GM21825 (cell line): ENCODE measurements at regions not wholly inside any gene's neighbourhood (a gene's known extent, or its start where the extent isn't known, plus 50 kb on each side); places are given as distances from the start of the nearest gene placed in this dataset.

Experiments
- ATAC-seq: cut with Tn5 transposase; IDR thresholded peaks from one replicate; pipeline ENCODE4 v1.9.1; 2021; ENCODE audit warnings: mild to moderate bottlenecking, moderate library complexity; ENCODE audit not compliant: unreplicated experiment

DNA sequence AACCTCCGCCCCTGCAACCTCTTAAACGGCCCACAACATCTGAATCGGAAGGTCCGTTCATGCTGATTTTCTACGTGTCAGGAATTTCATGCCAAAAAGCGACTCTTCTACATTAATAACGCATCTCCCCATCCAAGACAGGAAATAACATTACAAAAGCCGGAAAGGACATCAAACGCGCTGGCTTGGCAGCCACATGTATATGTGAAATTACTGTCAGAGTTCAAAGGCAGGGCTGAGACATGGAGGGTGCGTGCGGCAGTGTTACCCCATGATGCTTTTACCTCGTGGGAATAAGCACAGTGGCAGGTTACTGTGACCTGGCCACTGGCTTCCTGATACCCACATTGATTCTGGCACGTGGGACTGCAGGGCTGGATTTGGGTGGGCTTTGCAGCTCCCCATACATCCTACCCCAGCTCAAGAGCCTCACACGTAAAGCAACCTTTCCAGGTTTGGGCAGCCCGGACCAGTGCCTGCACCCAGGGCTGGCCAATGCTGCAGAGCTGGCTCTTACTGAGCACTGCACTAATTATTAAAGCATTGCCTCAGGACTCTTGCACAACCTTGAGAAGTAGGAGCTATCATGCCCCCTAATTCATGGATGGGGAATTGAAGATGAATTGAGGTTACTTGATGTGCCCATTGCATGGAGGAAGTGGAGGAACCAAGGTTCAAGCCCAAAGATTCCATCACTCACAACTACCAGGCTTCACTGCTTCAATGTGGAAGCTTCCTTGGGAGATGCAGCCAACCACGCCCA, 120.6 kb upstream of the FOXF1 start:
- ATAC-seq, result no peak

DNA sequence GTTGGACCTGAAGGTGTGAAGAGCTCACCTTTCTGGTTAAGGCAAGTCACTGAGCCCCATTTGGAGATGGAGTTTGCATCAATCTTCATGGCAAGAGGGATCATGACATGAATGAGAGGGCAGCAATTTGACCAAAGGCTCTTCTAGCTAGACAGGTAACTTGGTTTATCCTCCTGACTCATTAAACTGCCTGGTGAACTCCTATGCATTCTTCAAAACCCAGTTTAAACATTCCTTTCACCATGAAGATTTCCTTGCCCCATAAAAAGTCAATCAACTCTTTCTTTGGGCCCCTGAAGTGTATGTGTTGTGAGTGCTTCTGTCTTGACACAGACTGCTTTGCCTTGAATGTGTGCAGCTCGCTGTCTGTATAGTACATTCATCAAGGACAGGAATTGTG, 120.0 kb upstream of the FOXF1 start:
- no peak for ATAC-seq

DNA sequence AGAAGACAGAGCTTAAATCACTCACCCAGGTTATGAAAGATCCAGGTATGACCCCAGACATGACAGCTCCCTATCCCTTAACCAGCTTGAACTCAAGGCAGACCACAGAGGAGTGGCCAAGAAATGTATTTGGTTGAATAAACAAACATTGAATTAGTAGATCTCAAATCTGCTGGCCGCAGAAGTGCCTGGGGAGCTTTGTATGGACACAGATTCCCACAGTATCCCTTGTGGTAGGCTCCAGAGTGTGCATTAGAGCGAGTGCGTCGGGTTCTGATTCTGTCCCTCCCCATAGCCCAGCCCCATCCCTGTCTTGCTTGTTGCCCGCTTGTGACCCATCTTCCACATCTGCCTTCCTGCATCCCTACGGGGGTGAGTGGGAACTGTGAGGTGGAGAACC, 118.8 kb upstream of the FOXF1 start:
- no peak for ATAC-seq

DNA sequence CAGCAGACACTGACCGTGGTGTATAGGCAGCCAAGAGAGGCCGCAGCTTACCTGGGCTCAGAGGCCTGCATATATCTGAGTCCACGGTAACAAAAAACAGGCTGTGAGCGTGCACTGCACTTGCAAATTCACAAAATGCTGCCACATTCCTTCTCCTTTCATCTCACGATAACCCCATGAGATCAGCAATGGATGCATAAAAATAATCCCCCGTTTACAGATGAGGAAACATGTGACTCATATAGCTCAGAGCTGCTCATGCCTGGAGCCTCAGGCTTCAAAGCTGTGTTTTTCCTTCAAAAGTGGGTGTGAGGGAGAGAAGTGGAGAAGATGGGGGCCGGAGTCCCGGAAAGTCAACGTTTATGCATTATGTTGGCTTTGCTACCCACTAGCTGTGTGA, 118.3 kb upstream of the FOXF1 start:
- no peak for ATAC-seq

DNA sequence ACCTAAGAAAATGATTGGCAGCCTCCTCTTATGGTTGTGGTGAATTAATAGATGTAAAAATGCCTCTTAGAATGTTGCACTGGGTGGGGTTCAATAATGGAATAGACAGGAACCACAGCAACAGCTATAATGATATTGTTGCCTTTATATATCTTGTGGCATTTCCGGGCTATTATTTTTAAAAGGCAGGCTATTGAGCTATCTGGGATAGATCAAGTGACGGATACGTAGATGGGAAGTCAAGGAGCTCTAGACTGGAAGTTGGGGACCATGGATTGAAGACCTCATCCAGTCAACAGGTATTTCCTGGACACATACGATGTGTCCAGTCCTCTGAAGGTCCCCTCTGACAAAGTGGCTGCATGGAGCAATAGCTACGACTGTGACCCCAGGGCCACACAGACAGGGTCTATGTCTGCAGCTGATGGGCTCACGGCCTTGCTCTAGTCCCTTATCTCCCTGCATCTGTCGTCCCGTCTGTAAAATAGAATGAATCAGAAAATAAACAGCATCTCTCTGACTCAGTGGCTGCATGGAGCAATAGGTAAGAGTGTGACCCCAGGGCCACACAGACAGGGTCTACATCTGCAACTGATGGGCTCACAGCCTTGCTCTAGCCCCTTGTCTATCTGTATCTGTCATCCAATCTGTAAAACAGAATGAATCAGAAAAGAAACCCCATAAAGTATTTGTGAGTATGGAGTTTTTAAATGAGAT, 117.7 kb upstream of the FOXF1 start:
- ATAC-seq, result no peak

DNA sequence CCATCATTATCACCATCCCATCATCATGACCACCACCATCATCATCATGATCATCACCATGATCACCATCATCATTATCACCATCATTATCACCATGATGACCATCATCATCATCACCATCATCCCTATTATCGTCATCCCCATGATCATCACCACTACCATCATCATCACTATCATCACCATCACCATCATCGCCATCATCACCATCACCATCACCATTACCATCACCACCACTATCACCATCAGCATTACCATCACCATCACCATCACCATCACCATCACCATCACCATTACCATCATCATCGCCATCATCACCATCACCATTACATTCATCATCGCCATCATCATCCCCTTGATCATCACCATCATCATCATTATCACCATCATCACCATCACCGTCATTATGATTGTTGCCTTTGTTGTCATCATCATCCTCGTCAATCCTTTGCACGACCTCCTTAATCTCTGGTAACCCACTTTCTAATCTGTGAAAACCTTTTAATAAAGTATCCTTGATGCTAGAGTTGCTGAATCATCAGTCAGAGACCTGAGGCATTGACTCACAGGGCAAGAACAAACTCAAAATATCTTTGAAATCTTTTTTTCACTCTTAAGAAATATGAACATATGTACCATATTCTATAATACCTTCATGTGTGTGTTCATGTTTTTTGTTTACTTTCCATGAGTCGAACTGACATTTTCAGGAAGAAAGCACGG, 116.3 kb upstream of the FOXF1 start:
- ATAC-seq, result no peak

DNA sequence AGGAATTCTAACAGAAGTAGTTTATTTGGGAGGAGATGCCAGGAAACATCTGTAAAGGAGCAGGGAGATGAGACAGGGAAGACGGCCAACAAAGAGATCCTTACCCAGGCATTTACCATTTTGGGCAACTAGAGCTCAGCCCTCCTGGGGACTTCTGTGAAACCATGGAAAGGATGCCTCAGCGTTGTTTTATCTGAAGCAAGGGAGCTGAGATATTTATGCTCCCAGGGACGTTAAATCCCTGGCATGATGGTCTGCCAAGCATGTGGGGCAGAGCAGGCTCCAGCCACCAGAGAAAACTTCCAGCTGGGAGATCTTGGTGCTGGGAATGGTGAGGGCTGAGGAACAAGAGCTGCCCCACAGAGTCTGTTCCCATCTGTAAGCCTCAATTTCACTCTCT, 114.8 kb upstream of the FOXF1 start:
- no peak for ATAC-seq

DNA sequence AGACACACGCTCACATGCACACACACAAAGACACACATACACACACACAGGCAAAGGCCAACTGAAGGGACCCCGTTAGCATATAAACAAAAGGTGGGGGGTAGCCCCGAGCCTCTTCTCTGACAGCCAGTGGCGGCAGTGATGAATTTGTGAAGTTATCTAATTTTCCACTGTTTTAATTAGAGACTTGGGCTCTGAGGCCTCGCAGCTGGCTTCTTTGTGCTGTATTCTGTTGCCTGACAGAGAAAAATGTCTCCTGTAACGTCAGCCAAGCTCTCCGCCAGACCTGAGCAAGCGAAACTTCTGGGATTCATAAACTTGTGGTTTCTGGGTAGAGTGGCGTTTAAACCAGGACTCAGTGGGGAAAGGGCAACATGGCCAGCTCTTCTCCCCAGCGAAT, 113.9 kb upstream of the FOXF1 start:
- no peak for ATAC-seq

DNA sequence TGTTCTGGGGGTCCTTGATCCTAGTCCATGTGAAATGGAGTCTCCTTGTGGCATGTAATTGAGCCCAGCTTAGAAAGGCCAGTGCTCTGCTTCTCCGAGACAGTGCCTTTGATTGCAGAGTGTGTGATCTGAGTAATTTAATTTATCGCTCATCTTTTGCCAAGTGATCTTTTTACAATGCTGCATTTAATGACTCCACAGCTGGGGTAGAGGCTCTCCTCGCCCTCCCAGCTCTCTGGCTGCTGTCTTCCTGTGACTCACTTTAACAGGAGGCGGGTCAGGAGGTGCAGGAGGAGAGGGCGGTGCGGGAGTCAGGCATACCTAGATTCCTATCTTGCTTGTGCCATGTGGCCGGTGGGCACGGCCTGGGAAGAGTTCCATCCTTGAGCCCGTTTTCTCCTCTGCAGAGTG, 113.4 kb upstream of the FOXF1 start:
- no peak for ATAC-seq

DNA sequence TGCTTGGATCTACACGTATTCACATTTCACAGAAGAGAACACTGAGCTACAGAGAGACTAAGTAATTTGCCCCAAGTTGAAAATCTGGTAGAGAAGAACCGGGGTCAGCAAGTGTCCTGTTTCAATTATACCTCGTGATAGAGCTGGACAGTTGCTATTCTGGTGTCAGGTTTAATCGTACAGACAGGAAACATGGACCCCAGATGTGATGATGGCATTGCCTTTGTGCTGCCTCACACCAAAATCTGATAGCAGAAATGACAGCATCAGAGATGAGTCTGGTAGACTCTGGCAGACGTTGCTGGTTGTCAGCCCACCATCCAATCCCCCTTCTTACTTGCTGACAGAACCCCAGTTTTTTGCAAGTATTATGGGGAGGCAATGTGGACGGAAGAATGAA, 112.1 kb upstream of the FOXF1 start:
- ATAC-seq, result no peak

DNA sequence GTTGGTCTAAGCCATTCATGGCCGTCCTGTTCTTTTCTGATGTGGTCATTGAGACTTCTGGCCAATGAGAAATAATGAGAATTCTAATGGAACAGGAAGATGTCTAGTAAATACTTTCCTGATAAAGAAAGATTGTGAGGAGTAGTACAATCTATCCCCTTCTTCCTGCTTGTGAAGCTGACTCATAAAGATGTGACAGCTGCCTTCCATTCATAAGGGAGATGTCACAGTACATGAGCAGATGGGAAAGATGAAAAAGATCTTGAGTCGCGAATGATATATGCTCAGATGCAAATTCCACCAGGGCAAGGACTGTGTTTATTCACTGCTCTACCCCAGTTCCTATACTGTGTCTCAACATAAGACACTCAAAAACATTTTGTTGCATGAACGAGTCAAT, 111.7 kb upstream of the FOXF1 start:
- no peak for ATAC-seq

DNA sequence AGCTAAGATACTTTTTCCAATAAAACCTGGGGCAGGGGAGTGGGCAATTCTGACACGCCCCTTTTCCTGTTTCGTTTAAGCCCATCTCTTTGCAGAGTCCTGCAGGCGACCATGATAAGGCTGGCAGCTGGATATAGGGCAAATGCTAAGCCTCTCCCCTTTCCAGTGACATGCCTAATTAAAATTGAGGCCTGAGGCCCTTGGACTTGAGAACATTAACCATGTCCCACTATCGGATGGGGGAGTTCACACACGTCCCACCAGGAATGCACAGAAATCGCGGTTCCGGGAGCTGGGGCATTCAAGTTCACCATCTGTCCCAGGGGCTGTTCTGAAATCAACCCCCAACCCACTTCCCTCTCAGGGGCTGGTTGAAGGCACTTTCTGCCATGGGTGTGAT, 109.2 kb upstream of the FOXF1 start:
- no peak for ATAC-seq

DNA sequence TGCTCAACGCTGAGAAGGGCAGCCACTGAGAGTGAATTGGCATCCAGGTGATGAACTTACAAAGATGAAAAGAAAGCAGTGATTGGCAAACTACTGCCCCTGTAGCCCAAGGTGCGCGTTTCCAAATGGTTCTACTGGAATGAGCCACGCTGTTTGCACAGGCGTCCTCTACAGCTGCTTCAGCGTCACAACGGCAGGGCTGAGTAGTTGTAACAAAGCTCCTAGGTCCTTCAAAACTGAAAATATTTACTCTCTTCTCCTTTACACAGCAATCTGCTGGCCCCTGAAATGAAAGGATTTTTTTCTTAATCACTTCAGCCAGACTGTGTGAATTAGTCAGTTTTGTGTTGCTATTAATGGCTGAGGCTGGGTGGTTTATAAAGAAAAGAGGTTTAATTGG, 107.2 kb upstream of the FOXF1 start:
- ATAC-seq, result no peak

DNA sequence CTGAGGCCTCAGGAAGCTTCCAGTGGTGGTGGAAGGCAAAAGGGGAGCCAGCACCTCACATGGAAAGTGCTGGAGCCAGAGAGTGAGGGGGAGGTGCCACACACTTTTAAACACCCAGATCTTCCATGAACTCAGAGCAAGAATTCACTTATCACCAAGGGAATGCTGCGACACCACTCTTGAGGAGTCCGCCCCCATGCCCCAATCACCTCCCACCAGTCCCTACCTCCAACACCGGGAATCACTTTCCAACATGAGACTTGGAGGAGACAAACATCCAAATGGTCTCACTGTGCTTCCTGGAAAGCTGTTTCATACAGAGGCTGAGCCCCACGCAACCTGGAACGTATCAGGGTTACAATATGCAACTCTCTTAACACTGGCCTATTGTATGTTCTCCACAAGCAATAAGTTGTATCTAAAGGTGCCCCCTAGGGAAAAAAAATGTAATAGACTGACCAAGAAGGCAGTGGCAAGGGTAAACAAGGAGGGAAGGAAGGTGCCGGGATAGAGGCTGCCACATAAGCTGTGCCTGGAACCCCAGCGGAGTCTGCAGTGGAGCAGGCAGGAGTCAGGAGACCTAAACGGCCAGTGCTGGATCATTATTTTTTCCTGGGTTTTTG, 106.7 kb upstream of the FOXF1 start:
- no peak for ATAC-seq

DNA sequence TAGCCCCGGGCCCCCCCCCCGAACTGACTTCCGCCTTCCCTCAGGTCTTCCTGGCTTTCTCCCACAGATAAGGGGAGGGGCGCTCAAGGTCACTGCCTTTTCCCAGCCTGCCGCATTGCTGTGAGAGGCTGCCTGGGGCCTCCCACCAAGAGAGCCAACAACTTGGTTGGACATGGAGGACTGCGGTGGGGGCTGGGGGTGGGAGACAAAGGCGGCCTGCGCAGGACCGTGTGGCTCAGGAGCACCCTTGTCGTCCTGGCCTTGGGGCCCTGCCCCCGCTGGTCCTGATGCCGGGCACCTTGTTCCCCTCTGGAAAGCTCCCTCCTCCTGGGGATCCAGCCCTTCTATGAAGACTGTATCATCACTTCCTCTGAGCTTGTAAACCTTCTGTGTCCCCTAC, 105.6 kb upstream of the FOXF1 start:
- no peak for ATAC-seq

DNA sequence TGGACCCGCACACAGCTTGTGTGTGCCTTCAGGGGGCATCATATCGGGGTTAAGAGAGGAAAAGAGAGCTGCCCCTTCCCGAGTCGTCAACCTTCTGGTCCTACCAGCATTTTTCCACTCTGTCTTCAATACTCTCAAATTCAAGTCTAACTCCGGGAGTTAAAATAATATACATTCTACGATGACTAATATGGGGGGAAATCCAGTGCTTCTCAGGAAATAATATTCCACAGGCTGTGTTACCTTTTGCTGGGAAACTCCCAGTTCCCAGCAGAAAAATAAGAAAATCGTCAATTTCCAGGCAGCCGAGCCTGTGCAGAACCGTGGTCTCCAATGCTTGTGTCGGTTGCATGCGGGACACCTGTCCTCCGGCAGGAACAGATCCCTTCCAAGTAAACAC, 105.0 kb upstream of the FOXF1 start:
- no peak for ATAC-seq

DNA sequence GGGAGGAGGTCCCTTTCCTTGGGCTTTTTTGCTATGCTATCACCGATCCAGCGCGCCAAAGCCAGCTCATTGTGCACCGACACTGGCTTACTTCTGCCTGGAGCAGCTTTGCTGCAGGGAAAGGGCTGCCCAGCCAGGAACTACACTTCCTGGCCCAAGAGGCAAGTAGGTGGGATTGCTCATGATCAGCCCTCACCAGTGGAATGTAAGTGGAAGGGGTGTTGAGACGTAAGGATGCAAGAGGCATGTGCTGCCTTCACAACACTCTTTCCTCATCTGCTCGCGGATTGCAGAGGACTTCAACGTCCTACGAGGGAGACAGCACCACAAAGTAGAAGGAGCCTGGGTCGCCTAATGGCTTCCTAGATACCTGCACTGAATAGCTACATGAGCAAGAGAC, 104.3 kb upstream of the FOXF1 start:
- ATAC-seq, result no peak

DNA sequence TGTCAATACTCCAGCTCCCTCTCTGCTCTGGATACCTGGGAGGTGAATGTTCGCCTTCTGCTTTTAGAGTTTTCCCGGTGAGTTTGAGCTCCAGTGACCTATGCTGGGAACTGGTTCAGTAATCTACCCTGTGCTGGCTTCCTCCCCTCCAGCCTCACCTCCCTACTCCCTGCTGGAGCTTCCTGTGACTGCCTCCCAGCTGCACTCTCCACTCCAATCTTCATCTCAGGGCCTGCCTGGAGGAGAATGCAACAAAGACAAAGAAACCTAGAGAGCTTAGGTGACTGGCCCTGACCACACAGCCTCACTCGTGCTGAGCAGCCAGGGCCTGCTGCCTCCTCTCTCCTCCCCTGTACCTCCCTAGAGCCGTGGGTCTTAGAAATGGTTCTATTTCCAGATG, 101.6 kb upstream of the FOXF1 start:
- ATAC-seq, result no peak

DNA sequence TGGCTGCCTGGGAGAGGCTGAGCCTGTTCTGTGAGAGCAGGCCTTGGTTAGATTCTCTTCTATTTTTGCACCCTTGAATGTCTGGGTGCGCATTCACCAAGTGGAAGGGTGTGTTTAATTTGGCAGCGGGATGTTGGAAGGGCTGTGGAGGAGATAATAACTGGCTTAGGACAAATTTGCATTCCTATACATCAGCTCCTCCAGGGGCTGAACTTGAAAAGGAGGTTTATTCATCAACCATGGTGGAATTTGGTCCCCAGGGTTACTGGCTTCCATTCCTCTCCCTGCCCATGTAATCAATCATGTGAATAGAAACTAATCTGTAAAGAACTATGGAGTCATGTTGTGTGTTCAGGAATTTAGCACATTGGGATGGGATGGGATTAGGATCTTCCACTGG, 100.2 kb upstream of the FOXF1 start:
- no peak for ATAC-seq

DNA sequence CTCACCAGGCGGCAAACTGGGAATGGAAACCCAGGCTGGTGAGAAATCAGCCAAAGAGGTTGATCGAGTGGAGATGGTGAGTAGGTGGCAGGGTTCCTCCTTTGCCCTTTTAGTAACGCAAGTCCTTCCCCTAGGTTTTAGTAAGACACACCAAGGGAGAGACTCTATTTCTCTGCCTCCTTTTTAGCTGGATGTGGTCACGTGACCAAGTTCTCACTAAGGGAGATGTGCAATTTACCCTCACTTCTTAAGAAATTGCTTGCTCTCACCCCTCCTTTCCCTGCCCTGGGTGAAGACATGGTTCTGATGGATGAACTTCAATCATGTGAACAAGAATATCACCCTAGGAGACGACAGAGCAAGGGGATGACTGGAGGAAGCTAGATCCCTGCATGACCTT, 99.8 kb upstream of the FOXF1 start:
- no peak for ATAC-seq

DNA sequence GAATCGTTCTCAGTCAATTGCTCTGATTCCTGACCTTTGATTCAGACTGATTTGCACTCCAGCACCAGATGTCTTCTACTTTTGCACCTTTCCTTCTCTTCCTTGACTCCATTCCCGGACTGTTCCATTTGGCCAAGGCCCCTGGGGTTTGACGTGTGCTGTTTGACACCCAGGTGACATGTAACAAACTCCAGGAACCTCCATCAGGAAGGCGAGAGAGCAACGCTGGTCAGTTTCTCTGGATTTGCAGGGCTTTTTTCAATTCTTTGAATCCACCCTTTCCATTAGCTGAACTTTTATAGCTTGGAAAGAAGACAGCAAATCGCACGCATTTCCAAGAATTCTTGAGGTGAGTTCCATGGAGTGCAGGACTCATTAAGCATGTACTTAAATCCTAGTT, 98.4 kb upstream of the FOXF1 start:
- ATAC-seq, result no peak
